ENCODE measurements at regions not wholly inside any gene's neighbourhood (a gene's known extent, or its start where the extent isn't known, plus 50 kb on each side); places are given as distances from the start of the nearest gene placed in this dataset.

GRCh38 chr6:100240798-100241197, 223.9 kb downstream of the SIM1 start:
- no peaks in the 10 kb centered on the region for H3K36me3 ChIP-seq (ENCODE audit: control insufficient read depth in 1 of 2, insufficient read depth in 2 of 2, low read length in 2 of 2)
- no peaks in the 10 kb centered on the region for H3K27me3 ChIP-seq (ENCODE audit: low read depth, low read length)
- H3K4me3 ChIP-seq (ENCODE audit: low read depth in 1 of 2, low read length in 2 of 2) = no peak overlapping the region
- H3K27ac ChIP-seq (ENCODE audit: low read length) = no peak overlapping the region
- no peaks in the 10 kb centered on the region for H3K4me1 ChIP-seq (ENCODE audit: control insufficient read depth in 1 of 2, insufficient read depth in 2 of 2, low read length in 2 of 2)
- H3K9me3 ChIP-seq (ENCODE audit: control insufficient read depth in 1 of 2, low read length in 2 of 2) = no peaks in the 10 kb centered on the region

- no peak overlapping the region for H3K4me3 ChIP-seq (ENCODE audit: low read depth in 1 of 2, low read length in 2 of 2)
- no peaks in the 10 kb centered on the region for H3K9me3 ChIP-seq (ENCODE audit: control insufficient read depth in 1 of 2, low read length in 2 of 2)
- H3K27ac ChIP-seq (ENCODE audit: low read length) = no peak overlapping the region
- H3K4me1 ChIP-seq (ENCODE audit: control insufficient read depth in 1 of 2, insufficient read depth in 2 of 2, low read length in 2 of 2) = no peaks in the 10 kb centered on the region
- no peaks in the 10 kb centered on the region for H3K36me3 ChIP-seq (ENCODE audit: control insufficient read depth in 1 of 2, insufficient read depth in 2 of 2, low read length in 2 of 2)
- no peaks in the 10 kb centered on the region for H3K27me3 ChIP-seq (ENCODE audit: low read depth, low read length)
Observed at GRCh38 chr6:100237821-100238220, 226.9 kb downstream of the SIM1 start.

GRCh38 chr6:100236389-100236788, 228.3 kb downstream of the SIM1 start:
- H3K27me3 ChIP-seq (ENCODE audit: low read depth, low read length) = no peaks in the 10 kb centered on the region

GRCh38 chr6:100235631-100236030, 229.1 kb downstream of the SIM1 start:
- Histone ChIP-seq H3K36me3 (ENCODE audit: control insufficient read depth in 1 of 2, insufficient read depth in 2 of 2, low read length in 2 of 2) (no peaks in the 10 kb centered on the region), H3K27ac (ENCODE audit: low read length) (no peak overlapping the region), H3K27me3 (ENCODE audit: low read depth, low read length) (no peaks in the 10 kb centered on the region), H3K9me3 (ENCODE audit: control insufficient read depth in 1 of 2, low read length in 2 of 2) (no peaks in the 10 kb centered on the region), H3K4me3 (ENCODE audit: low read depth in 1 of 2, low read length in 2 of 2) (no peak overlapping the region), H3K4me1 (ENCODE audit: control insufficient read depth in 1 of 2, insufficient read depth in 2 of 2, low read length in 2 of 2) (no peaks in the 10 kb centered on the region)

More at GRCh38 chr6:100236389-100236788, 228.3 kb downstream of the SIM1 start:
- H3K4me3 ChIP-seq (ENCODE audit: low read depth in 1 of 2, low read length in 2 of 2) = no peak overlapping the region
- H3K9me3 ChIP-seq (ENCODE audit: control insufficient read depth in 1 of 2, low read length in 2 of 2) = no peaks in the 10 kb centered on the region
- H3K27ac ChIP-seq (ENCODE audit: low read length) = no peak overlapping the region
- no peaks in the 10 kb centered on the region for H3K4me1 ChIP-seq (ENCODE audit: control insufficient read depth in 1 of 2, insufficient read depth in 2 of 2, low read length in 2 of 2)
- no peaks in the 10 kb centered on the region for H3K36me3 ChIP-seq (ENCODE audit: control insufficient read depth in 1 of 2, insufficient read depth in 2 of 2, low read length in 2 of 2)

DNA sequence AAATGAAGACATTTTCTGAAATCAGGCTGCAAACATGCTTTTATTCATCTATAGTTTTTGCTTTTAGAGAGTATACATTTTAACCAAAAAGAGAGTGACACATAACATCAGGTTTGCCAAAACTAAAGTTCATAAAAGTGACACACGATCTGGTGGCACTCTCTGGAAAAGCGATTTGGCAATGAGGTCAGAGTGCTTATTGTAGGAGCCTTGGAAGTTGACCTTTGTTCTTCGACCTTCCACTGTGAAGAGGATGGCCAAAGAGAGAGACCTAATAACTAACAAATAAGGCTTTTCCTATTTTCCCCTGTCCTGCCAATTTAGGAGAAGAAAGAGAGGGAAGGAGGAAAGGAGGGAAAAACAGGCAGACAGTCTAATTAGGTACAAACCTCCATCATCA, 230.1 kb downstream of the SIM1 start:
- Histone ChIP-seq H3K4me1 (ENCODE audit: control insufficient read depth in 1 of 2, insufficient read depth in 2 of 2, low read length in 2 of 2) (no peaks in the 10 kb centered on the region), H3K27ac (ENCODE audit: low read length) (no peak overlapping the region), H3K4me3 (ENCODE audit: low read depth in 1 of 2, low read length in 2 of 2) (no peak overlapping the region), H3K27me3 (ENCODE audit: low read depth, low read length) (no peaks in the 10 kb centered on the region), H3K9me3 (ENCODE audit: control insufficient read depth in 1 of 2, low read length in 2 of 2) (no peaks in the 10 kb centered on the region), H3K36me3 (ENCODE audit: control insufficient read depth in 1 of 2, insufficient read depth in 2 of 2, low read length in 2 of 2) (no peaks in the 10 kb centered on the region)

GRCh38 chr6:100232781-100233573, 231.7 kb downstream of the SIM1 start:
- H3K4me3 ChIP-seq (ENCODE audit: low read depth in 1 of 2, low read length in 2 of 2) = no peak overlapping the region
- H3K36me3 ChIP-seq (ENCODE audit: control insufficient read depth in 1 of 2, insufficient read depth in 2 of 2, low read length in 2 of 2) = no peaks in the 10 kb centered on the region
- H3K9me3 ChIP-seq (ENCODE audit: control insufficient read depth in 1 of 2, low read length in 2 of 2) = no peaks in the 10 kb centered on the region
- no peaks in the 10 kb centered on the region for H3K4me1 ChIP-seq (ENCODE audit: control insufficient read depth in 1 of 2, insufficient read depth in 2 of 2, low read length in 2 of 2)
- no peak overlapping the region for H3K27ac ChIP-seq (ENCODE audit: low read length)
- no peaks in the 10 kb centered on the region for H3K27me3 ChIP-seq (ENCODE audit: low read depth, low read length)

DNA sequence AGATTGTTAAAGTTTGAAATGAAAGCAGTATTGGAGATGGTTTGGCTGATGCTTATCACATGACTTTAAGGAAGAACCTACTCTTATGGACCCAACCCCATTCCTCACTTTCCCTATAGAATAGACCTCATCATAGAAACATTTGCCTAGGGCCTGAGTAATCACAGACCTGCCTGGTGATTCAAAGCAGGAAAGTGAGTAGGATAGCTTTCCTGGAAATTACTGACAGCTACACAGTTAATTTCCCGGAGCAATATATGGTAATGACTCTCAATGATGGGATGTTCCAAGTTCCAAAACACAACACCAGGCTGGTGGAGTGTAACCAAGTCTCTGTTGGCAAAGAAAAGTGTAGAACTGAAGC, 233.8 kb downstream of the SIM1 start:
- no peaks in the 10 kb centered on the region for H3K9me3 ChIP-seq (ENCODE audit: control insufficient read depth in 1 of 2, low read length in 2 of 2)
- no peak overlapping the region for H3K4me3 ChIP-seq (ENCODE audit: low read depth in 1 of 2, low read length in 2 of 2)
- H3K36me3 ChIP-seq (ENCODE audit: control insufficient read depth in 1 of 2, insufficient read depth in 2 of 2, low read length in 2 of 2) = no peaks in the 10 kb centered on the region
- H3K27me3 ChIP-seq (ENCODE audit: low read depth, low read length) = no peaks in the 10 kb centered on the region
- H3K4me1 ChIP-seq (ENCODE audit: control insufficient read depth in 1 of 2, insufficient read depth in 2 of 2, low read length in 2 of 2) = no peaks in the 10 kb centered on the region
- no peak overlapping the region for H3K27ac ChIP-seq (ENCODE audit: low read length)

- Histone ChIP-seq H3K27me3 (ENCODE audit: low read depth, low read length) (no peaks in the 10 kb centered on the region), H3K4me3 (ENCODE audit: low read depth in 1 of 2, low read length in 2 of 2) (no peak overlapping the region), H3K9me3 (ENCODE audit: control insufficient read depth in 1 of 2, low read length in 2 of 2) (no peaks in the 10 kb centered on the region), H3K27ac (ENCODE audit: low read length) (no peak overlapping the region), H3K36me3 (ENCODE audit: control insufficient read depth in 1 of 2, insufficient read depth in 2 of 2, low read length in 2 of 2) (no peaks in the 10 kb centered on the region), H3K4me1 (ENCODE audit: control insufficient read depth in 1 of 2, insufficient read depth in 2 of 2, low read length in 2 of 2) (no peaks in the 10 kb centered on the region)
Observed at GRCh38 chr6:100230115-100230952, 234.4 kb downstream of the SIM1 start.

GRCh38 chr6:100229512-100229911, 235.2 kb downstream of the SIM1 start:
- no peaks in the 10 kb centered on the region for H3K27me3 ChIP-seq (ENCODE audit: low read depth, low read length)
- H3K36me3 ChIP-seq (ENCODE audit: control insufficient read depth in 1 of 2, insufficient read depth in 2 of 2, low read length in 2 of 2) = no peaks in the 10 kb centered on the region
- H3K4me3 ChIP-seq (ENCODE audit: low read depth in 1 of 2, low read length in 2 of 2) = peak overlapping the region; percentile 44 to 56
- no peak overlapping the region for H3K27ac ChIP-seq (ENCODE audit: low read length)
- no peaks in the 10 kb centered on the region for H3K4me1 ChIP-seq (ENCODE audit: control insufficient read depth in 1 of 2, insufficient read depth in 2 of 2, low read length in 2 of 2)
- no peaks in the 10 kb centered on the region for H3K9me3 ChIP-seq (ENCODE audit: control insufficient read depth in 1 of 2, low read length in 2 of 2)

- Histone ChIP-seq H3K27me3 (ENCODE audit: low read depth, low read length) (no peaks in the 10 kb centered on the region), H3K27ac (ENCODE audit: low read length) (no peak overlapping the region), H3K36me3 (ENCODE audit: control insufficient read depth in 1 of 2, insufficient read depth in 2 of 2, low read length in 2 of 2) (no peaks in the 10 kb centered on the region), H3K9me3 (ENCODE audit: control insufficient read depth in 1 of 2, low read length in 2 of 2) (no peaks in the 10 kb centered on the region), H3K4me1 (ENCODE audit: control insufficient read depth in 1 of 2, insufficient read depth in 2 of 2, low read length in 2 of 2) (no peaks in the 10 kb centered on the region), H3K4me3 (ENCODE audit: low read depth in 1 of 2, low read length in 2 of 2) (peak overlapping the region; percentile 44 to 56)
Observed at GRCh38 chr6:100228834-100229441, 234.9 kb upstream of the MCHR2 start.

DNA sequence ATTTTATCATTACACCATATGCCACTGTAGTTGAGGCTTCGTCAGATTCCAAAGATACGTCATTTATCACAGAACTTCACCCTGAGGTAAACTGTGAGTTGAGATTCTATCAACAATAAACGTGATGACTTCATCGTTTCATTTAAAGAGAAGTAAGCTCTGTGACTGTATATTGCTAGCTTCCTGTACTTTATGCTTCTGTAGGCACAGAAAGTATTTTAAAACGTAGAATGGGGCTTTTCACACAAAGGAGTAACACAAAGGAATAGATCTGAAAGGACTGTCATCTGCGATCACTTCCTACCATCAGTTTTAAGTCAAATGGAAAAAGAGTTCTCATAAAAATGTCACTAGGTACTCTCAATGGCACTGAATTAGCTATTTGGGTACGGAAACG, 234.4 kb upstream of the MCHR2 start:
- H3K4me1 ChIP-seq (ENCODE audit: control insufficient read depth in 1 of 2, insufficient read depth in 2 of 2, low read length in 2 of 2) = no peaks in the 10 kb centered on the region
- H3K27ac ChIP-seq (ENCODE audit: low read length) = no peak overlapping the region
- H3K9me3 ChIP-seq (ENCODE audit: control insufficient read depth in 1 of 2, low read length in 2 of 2) = no peaks in the 10 kb centered on the region

More for the DNA sequence above, 234.4 kb upstream of the MCHR2 start:
- no peaks in the 10 kb centered on the region for H3K27me3 ChIP-seq (ENCODE audit: low read depth, low read length)
- H3K36me3 ChIP-seq (ENCODE audit: control insufficient read depth in 1 of 2, insufficient read depth in 2 of 2, low read length in 2 of 2) = no peaks in the 10 kb centered on the region
- peak overlapping the region; percentile 44 to 56 for H3K4me3 ChIP-seq (ENCODE audit: low read depth in 1 of 2, low read length in 2 of 2)
